ENCODE measurements at regions not wholly inside any gene's neighbourhood (a gene's known extent, or its start where the extent isn't known, plus 50 kb on each side); places are given as distances from the start of the nearest gene placed in this dataset.

DNA sequence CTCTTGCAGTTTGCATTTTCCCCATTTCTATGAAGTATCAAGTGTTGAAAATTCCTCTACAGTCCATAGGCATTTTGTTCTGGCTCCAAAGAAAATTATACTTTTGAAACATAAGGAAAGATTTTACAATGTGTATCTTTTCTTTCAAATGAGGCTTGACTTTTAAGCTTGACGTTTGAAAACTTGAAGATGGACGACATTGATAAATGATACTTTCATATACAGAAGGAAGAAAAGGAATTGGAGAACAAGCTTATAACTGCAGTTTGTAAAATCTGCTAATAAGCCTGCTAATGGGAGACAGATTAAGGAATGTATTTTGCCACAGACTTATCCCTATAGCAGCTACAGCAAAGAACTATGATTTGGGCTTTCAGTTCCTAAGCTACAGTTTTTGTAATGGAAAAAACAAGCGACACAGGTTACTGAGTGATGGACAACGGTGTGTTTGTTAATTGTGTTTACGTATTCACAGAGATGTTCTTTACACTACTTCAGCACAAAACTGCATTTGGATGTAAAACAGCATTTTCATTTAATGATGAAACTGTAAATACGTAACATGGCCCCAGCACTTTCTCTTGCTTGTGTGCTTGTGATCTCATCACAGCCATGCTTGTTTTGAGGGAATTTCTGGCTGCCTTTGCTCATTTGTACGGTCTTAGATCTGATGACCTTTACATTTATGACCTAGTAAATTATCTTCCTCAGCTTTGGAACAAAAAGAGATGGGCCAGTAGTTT, 83.2 kb upstream of the FAT1 start:
- no peak overlapping the region for H4K5ac ChIP-seq (ENCODE audit: insufficient read length, low read depth, low read length)
- no peak for FAIRE-seq

More for the DNA sequence above, 83.2 kb upstream of the FAT1 start:
- no peak overlapping the region for H2BK20ac ChIP-seq (ENCODE audit: low read length)
- H3K9me3 ChIP-seq (ENCODE audit: insufficient read depth in 2 of 2, low read depth in 1 of 2, low read length in 1 of 2) = no peaks in the 10 kb centered on the region
- no peak overlapping the region for H3K4ac ChIP-seq (replicated peaks; ENCODE audit: insufficient read length, low read depth, low read length)
- H3K4me2 ChIP-seq (ENCODE audit: insufficient read depth in 1 of 2, low read depth in 2 of 2, low read length in 2 of 2) = no peak overlapping the region
- H3K4me1 ChIP-seq (replicated peaks in 1 of 4; ENCODE audit: control insufficient read depth in 3 of 4, insufficient read depth in 4 of 4, low read length in 3 of 4) = 0 out of 7 replicates have a peak, but pooled peaks cover 0 to 3% (median 0%) of the 10 kb centered on the region in 4 experiments
- H2AFZ ChIP-seq (ENCODE audit: low read length) = peak overlapping the region; percentile 91
- H3K27ac ChIP-seq (ENCODE audit: low read depth, low read length) = no peak overlapping the region
- no peaks in the 10 kb centered on the region for H4K20me1 ChIP-seq (replicated peaks in 1 of 2; ENCODE audit: control insufficient read depth in 1 of 2, insufficient read depth in 2 of 2, low read length in 2 of 2)
- WGBS, 2 experiments (ENCODE audit: extremely low coverage in 1 of 2, insufficient coverage in 1 of 2, insufficient read length in 1 of 2, insufficient replicate concordance in 2 of 2, low coverage in 1 of 2, low lambda C conversion rate in 2 of 2, missing lambda C conversion rate in 1 of 2) = 82% methylated on average over 7 of the region's 7 CpGs; no CpG with 5 or more reads in 1 of the 2 experiments
- H3K23ac ChIP-seq (ENCODE audit: insufficient read length) = no peak overlapping the region
- H3K9ac ChIP-seq (replicated peaks in 1 of 4; ENCODE audit: extremely low read depth in 1 of 4, low read depth in 3 of 4, low read length in 3 of 4) = no peak overlapping the region
- H4K91ac ChIP-seq (replicated peaks; ENCODE audit: insufficient read length, low read length) = no peak overlapping the region
- no peak overlapping the region for H2AK5ac ChIP-seq (ENCODE audit: low read depth, low read length)
- H3K23me2 ChIP-seq (ENCODE audit: low read depth, low read length) = no peaks in the 10 kb centered on the region
- H3K79me1 ChIP-seq (ENCODE audit: low read depth, low read length) = no peaks in the 10 kb centered on the region
- H3K18ac ChIP-seq (ENCODE audit: extremely low read depth, low read length) = no peak overlapping the region
- TF ChIP-seq GABPA (IDR thresholded peaks at IDR 0.05; ENCODE audit: borderline replicate concordance, insufficient read depth, low read length) (no peak), FOSL1 (IDR thresholded peaks at IDR 0.05; ENCODE audit: insufficient read depth, low read depth, low read length) (no peak)
- H2BK15ac ChIP-seq (ENCODE audit: low read length) = no peak overlapping the region
- POLR2A ChIA-PET (ENCODE audit: partially characterized antibody) = no interaction called here
- CTCF ChIA-PET (ENCODE audit: partially characterized antibody) = interaction anchor here (0.6 kb wide), 1 partner anchor 132 kb away, joined by 4 read pairs; no protein-coding TSS in a partner anchor
- no peak overlapping the region for H2BK5ac ChIP-seq (ENCODE audit: low read depth, low read length)
- H3K56ac ChIP-seq (replicated peaks; ENCODE audit: insufficient read length, low read depth, low read length) = no peak overlapping the region
- H3K4me3 ChIP-seq (ENCODE audit: extremely low read depth in 1 of 4, insufficient read depth in 2 of 4, low read depth in 3 of 4, low read length in 4 of 4) = no peak overlapping the region
- no peak overlapping the region for H4K8ac ChIP-seq (ENCODE audit: extremely low read depth, insufficient read depth, low read length)
- H2BK12ac ChIP-seq (ENCODE audit: low read depth, low read length) = no peak overlapping the region
- no peaks in the 10 kb centered on the region for H3K36me3 ChIP-seq (ENCODE audit: control insufficient read depth in 2 of 4, insufficient read depth in 4 of 4, low read length in 3 of 4)
- no peak for DNase-seq (ENCODE audit: low read depth in 1 of 2, low spot score in 2 of 2)
- H3K14ac ChIP-seq (ENCODE audit: insufficient read length) = no peak overlapping the region
- no peaks in the 10 kb centered on the region for H3K79me2 ChIP-seq (ENCODE audit: control insufficient read depth in 1 of 2, insufficient read depth in 2 of 2, low read length in 2 of 2)
- H3K27me3 ChIP-seq (replicated peaks in 1 of 4; ENCODE audit: control insufficient read depth in 3 of 4, extremely low read depth in 1 of 4, insufficient read depth in 3 of 4, low read length in 3 of 4) = no peaks in the 10 kb centered on the region; a peak in 1 of 7 replicates
- H2BK120ac ChIP-seq (replicated peaks; ENCODE audit: low read depth, low read length) = no peak overlapping the region

Measured in H1 (cell line).